ENCODE measurements at regions not wholly inside any gene's neighbourhood (a gene's known extent, or its start where the extent isn't known, plus 50 kb on each side); places are given as distances from the start of the nearest gene placed in this dataset.

DNA sequence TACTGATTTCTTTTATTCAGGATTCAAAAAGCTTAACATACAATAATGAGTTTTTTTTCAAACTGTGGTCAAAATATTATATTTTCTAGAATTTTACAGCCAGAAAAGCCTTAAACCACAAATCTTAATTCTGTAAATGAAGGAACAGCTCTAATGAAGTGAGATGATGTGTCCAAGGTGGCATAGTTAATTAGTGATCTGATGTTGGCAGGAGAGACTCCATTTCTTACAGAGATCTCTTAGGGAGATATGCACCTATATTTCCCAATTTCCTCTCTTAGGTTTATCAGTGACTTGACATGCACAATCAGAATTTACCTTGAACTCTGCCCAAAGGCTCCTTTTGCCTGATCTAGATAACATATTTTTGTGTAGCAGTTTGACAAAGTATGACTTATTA, 211.1 kb upstream of the ZNF804B start:
- no peak overlapping the region for H3K4me3 ChIP-seq (ENCODE audit: low read length)
- ATAC-seq (ENCODE audit: poor library complexity) (no peak), DNase-seq (no peak)
- no peaks in the 10 kb centered on the region for H3K36me3 ChIP-seq (ENCODE audit: insufficient read depth, low read length)
- H3K9me3 ChIP-seq (ENCODE audit: control insufficient read depth in 1 of 2, insufficient read depth in 1 of 2, low read length in 2 of 2): peaks cover 0 to 3% of the 10 kb centered on the region in 2 experiments
- H3K27me3 Mint-ChIP-seq: no peaks in the 10 kb centered on the region
- H3K9me3 Mint-ChIP-seq: peaks cover 12% of the 10 kb centered on the region
- H3K27me3 ChIP-seq (ENCODE audit: control insufficient read depth in 1 of 2, insufficient read depth in 2 of 2, low read length in 2 of 2): no peaks in the 10 kb centered on the region
- no peak overlapping the region for H3K27ac Mint-ChIP-seq
- no peaks in the 10 kb centered on the region for H3K4me1 ChIP-seq (ENCODE audit: insufficient read depth, low read length)
- intact Hi-C loops (cut with DNase I, micrococcal nuclease): loop anchor here in 1 of 2 experiments (5.0 kb wide), 1 partner anchor 1879 kb away; no protein-coding TSS in a partner anchor
- no peak overlapping the region for H3K4me3 Mint-ChIP-seq
- H3K4me1 Mint-ChIP-seq (ENCODE audit: low read depth): no peaks in the 10 kb centered on the region
- ChIA-PET CTCF (no interaction called here), POLR2A (no interaction called here)
- TF ChIP-seq, protein P1, sequence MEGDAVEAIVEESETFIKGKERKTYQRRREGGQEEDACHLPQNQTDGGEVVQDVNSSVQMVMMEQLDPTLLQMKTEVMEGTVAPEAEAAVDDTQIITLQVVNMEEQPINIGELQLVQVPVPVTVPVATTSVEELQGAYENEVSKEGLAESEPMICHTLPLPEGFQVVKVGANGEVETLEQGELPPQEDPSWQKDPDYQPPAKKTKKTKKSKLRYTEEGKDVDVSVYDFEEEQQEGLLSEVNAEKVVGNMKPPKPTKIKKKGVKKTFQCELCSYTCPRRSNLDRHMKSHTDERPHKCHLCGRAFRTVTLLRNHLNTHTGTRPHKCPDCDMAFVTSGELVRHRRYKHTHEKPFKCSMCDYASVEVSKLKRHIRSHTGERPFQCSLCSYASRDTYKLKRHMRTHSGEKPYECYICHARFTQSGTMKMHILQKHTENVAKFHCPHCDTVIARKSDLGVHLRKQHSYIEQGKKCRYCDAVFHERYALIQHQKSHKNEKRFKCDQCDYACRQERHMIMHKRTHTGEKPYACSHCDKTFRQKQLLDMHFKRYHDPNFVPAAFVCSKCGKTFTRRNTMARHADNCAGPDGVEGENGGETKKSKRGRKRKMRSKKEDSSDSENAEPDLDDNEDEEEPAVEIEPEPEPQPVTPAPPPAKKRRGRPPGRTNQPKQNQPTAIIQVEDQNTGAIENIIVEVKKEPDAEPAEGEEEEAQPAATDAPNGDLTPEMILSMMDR (IDR thresholded peaks at IDR 0.05): no peak
- H3K36me3 Mint-ChIP-seq (ENCODE audit: low read depth): no peaks in the 10 kb centered on the region
- no peak overlapping the region for H3K27ac ChIP-seq (ENCODE audit: low read depth in 1 of 2, low read length in 2 of 2)

DNA sequence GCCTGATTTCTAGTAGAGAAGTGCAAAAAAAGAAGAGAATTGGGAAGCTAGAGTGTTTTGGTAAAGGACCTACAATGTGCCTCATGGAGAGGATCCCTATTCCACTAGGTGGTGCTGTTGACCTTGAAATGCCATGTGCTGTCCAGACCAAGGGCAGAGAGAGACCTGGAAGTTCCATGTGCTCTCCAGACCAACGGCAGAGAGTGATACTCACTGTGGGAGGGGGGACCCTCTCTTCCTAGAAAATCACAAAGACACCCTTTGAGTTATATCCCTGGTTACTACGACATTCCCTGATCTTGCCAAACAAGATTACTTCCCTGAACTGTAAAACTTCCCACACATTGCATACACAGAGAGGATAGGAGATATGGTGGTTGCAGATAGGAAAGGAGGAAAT, 212.7 kb upstream of the ZNF804B start:
- peaks cover 0 to 3% of the 10 kb centered on the region in 2 experiments for H3K9me3 ChIP-seq (ENCODE audit: control insufficient read depth in 1 of 2, insufficient read depth in 1 of 2, low read length in 2 of 2)
- ChIA-PET POLR2A (no interaction called here), CTCF (interaction anchor here (0.6 kb wide), 1 partner anchor 1762 kb away, joined by 3 read pairs; no protein-coding TSS in a partner anchor)
- Mint-ChIP-seq H3K36me3 (ENCODE audit: low read depth) (no peaks in the 10 kb centered on the region), H3K9me3 (peaks cover 19% of the 10 kb centered on the region), H3K4me1 (ENCODE audit: low read depth) (no peaks in the 10 kb centered on the region), H3K27me3 (no peaks in the 10 kb centered on the region), H3K27ac (no peak overlapping the region), H3K4me3 (no peak overlapping the region)
- no peaks in the 10 kb centered on the region for H3K36me3 ChIP-seq (ENCODE audit: insufficient read depth, low read length)
- H3K27ac ChIP-seq (ENCODE audit: low read depth in 1 of 2, low read length in 2 of 2): no peak overlapping the region
- H3K27me3 ChIP-seq (ENCODE audit: control insufficient read depth in 1 of 2, insufficient read depth in 2 of 2, low read length in 2 of 2): no peaks in the 10 kb centered on the region
- ATAC-seq (ENCODE audit: poor library complexity) (no peak), DNase-seq (peak in 4 of 14 experiments; percentile 4 to 23 (median 10))
- H3K4me1 ChIP-seq (ENCODE audit: insufficient read depth, low read length): no peaks in the 10 kb centered on the region
- intact Hi-C loops (cut with DNase I, micrococcal nuclease): loop anchor here in 1 of 2 experiments (1.0 to 5.0 kb wide), 2 partner anchors 13 to 1880 kb away; no protein-coding TSS in a partner anchor
- TF ChIP-seq, protein P1 (IDR thresholded peaks at IDR 0.05): no peak
- H3K4me3 ChIP-seq (ENCODE audit: low read length): no peak overlapping the region

DNA sequence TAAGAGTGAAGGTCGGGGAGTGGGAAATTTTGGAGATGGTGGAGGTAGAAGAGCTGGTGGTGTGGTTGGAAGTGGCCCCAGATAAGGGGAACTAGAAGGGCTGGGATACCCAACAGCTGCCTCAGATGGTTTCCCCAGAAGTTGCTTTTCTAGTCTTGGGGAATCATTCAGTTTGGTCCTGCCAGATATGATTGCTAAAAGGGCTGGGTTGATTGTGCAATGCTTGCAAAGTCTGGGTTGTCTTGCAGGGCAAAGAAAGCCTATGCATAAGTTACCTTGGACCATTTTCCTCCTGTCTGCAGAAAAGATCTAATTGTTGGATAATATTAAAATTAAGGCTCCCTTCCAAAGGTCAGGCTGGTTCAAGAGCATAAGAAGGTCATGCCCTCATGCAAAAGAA, 213.8 kb upstream of the ZNF804B start:
- POLR2A ChIA-PET: no interaction called here
- H3K9me3 ChIP-seq (ENCODE audit: control insufficient read depth in 1 of 2, insufficient read depth in 1 of 2, low read length in 2 of 2): peaks cover 0 to 3% of the 10 kb centered on the region in 2 experiments
- Mint-ChIP-seq H3K36me3 (ENCODE audit: low read depth) (no peaks in the 10 kb centered on the region), H3K27me3 (no peaks in the 10 kb centered on the region), H3K4me1 (ENCODE audit: low read depth) (no peaks in the 10 kb centered on the region), H3K27ac (no peak overlapping the region), H3K4me3 (no peak overlapping the region), H3K9me3 (peaks cover 23% of the 10 kb centered on the region)
- no peak for DNase-seq
- no peak for ATAC-seq (ENCODE audit: poor library complexity)
- CTCF ChIA-PET: no interaction called here
- H3K4me3 ChIP-seq (ENCODE audit: low read length): no peak overlapping the region
- no peaks in the 10 kb centered on the region for H3K27me3 ChIP-seq (ENCODE audit: control insufficient read depth in 1 of 2, insufficient read depth in 2 of 2, low read length in 2 of 2)
- H3K27ac ChIP-seq (ENCODE audit: low read depth in 1 of 2, low read length in 2 of 2): no peak overlapping the region
- TF ChIP-seq, protein P1 (IDR thresholded peaks at IDR 0.05): no peak
- intact Hi-C loops (cut with DNase I, micrococcal nuclease): loop anchor here in 1 of 2 experiments (1.0 to 5.0 kb wide), 2 partner anchors 15 to 1882 kb away; no protein-coding TSS in a partner anchor
- H3K36me3 ChIP-seq (ENCODE audit: insufficient read depth, low read length): no peaks in the 10 kb centered on the region
- H3K4me1 ChIP-seq (ENCODE audit: insufficient read depth, low read length): no peaks in the 10 kb centered on the region
